GM19239 (cell line): ENCODE measurements at regions not wholly inside any gene's neighbourhood (a gene's known extent, or its start where the extent isn't known, plus 50 kb on each side); places are given as distances from the start of the nearest gene placed in this dataset.

Experiments
- DNase-seq: peaks from one replicate; pipeline ENCODE4 v3.0.0; 2011; ENCODE audit warnings: low spot score; ENCODE audit not compliant: insufficient read length
- FAIRE-seq: peaks from 2 replicates; lab custom pipeline; 2011; peaks lifted over from hg19 to GRCh38; lab: Jason Lieb, UNC

DNA sequence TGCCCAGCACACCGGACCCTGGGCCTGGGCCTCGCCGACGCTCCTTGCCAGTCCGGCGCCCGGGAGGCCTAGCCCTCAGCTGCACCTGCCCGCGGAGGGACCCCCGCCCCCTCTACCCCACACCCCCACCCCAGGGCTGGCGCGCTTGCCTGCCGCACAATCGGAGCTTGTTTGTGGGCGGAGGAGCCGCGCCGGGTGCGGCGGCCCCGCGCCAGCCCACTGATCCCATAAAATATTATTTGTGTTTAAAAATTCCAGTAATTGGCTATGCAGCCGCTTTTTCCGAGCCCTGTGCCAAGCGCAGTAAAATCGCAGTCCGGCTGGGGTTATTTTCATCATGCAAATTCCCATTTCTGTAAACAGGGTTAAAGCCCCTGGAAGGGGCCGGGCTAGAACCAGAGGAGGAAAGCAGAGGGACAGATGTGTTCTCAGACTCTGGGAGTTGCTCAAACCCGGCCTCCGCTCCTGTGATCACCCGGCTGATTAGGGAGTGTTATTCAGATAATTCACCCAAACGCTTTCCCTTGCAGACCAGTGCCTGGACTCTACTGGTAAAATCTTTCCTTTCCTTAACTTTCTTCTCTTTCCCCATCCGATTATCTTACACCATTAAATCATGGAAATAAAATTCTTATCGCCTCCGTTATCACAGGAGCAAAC lies 93.1 kb downstream of the NCR2 start:
- FAIRE-seq (no peak), DNase-seq (no peak)

DNA sequence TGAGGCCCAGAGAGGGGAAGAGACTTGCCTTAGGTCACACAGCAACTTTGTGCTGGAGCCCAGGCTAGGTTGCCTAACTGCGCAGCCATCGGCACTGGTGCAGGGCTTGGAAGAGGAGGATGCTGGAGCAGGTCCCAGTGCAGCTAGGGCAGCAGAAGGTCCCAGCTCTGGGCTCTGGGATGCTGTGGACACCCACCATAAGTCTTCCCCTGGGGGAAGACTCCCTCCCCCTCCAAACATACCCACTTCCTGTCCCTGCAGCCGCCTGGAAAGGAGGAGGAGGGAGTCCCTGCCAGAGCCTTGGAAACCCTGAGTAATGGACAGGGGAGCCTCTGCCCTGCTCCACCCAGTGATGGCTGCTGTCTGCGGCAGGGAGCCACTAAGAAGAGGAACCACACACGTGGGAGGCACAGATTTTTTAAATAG lies 93.6 kb downstream of the NCR2 start:
- DNase-seq (no peak), FAIRE-seq (no peak)

DNA sequence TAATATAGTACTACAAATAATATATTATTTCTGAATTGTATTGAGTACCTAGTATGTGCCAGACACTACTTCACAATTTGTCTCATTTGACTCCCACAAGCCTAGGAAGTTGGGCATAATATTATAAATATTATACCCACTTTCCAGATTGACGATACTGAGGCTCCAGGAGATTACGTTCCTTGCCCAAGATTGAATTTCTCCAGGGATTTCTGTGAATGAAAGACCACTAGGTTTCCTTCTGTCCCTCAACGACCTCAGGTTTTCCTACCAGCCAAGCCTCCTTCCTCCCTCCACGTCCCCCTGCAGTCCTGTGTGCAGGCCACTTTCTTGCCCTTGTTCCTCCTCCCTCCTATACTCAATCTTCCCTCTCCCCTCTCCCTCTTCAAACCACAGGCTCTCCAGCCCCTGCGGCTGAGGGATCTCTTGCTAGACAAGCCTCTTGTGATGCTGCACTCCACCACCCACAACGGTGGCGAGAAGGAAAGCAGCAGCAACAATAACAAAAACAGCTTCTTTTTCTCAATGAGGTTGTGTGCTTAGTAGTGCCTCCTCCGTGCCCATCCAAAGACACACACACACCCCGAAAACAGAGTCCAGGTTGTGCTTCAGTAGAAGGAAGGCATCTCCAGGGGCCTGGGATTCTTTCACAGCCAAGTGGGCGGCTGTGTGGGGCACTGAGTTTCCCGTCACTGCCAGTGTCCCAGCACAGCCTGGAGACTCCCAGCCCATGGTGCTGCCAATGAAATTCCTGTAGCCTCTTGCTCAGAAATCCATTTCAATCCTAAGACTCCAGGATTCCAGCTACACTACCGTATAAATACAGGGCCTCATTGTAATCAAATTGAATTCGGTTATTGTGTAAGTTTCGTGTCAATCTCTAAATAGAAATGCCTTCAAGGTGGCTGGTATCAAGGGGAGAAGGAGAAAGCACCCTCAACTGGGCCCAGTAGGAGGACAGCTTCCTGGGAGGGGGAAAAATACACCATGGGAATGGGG lies 94.4 kb downstream of the NCR2 start:
- FAIRE-seq (no peak), DNase-seq (no peak)

DNA sequence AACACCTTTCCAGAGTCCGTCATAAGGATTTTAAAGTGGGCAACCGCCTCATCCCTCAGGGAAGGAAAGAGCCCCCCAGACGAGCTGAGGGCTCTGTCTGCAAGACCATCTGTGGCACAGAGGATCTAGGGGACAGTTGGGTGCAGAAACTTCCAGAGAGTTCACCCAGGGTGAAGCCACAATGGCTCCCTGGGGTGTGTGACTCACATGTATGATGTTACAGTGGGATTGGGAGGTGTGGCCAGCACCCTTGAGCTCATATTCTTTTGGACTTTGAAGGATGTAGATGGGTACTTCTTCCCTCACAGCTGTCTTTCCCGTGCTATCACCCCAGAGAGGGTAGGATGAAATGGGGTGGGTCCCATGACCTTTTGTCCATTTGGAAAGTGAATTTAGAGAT lies 95.5 kb downstream of the NCR2 start:
- DNase-seq (no peak), FAIRE-seq (no peak)

DNA sequence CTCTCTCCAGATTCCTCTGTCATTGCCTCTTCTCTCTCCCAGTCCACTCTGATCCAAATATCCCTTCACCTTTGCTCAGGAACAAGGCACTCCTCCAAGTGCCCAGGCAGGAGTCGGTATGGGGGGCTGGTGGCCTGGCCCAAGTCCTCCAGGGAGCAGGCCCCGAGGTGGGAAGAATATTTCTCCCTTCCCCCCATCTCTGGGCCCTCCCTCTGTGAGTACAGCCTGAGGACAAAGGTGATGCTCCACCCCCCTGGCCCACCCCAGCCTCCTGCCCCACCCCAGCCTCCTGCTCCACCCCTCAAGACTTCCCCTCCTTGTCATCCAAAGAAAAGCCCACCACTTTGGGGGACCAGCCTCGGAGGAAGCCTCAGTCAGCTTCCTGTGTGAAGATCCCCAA lies 96.9 kb downstream of the NCR2 start:
- DNase-seq: no peak
- no peak for FAIRE-seq

DNA sequence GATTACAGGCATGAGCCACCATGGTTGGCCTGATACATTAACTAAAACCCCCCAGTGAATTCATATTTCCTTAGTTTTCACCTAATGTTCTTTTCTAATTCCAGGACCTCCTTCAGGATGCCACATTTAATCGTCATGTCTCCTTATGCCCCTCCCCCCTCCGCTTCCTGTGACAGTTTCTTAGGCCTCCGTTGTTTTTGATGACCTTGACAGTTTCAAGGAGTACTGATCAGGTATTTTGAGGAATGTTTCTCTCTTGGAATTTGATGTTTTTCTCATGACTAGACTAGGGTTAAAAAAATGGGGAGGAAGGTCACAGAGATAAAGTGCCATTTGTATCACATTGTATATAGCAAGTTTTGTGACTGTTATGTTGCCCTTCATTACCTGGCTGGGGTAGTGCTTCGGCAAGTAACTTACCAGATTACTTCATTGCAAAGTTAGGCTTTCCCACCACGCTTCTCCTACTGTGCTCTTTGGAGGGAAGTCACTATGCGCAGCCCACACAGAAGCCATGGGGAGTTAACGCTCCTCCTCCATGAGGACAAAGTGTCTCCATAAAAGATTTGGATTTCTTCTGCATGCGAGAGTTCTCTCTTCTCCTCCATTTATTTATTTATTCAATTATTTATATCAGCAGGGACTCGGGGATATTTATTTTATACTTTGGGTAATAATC lies 99.5 kb downstream of the NCR2 start:
- no peak for DNase-seq
- FAIRE-seq: no peak

DNA sequence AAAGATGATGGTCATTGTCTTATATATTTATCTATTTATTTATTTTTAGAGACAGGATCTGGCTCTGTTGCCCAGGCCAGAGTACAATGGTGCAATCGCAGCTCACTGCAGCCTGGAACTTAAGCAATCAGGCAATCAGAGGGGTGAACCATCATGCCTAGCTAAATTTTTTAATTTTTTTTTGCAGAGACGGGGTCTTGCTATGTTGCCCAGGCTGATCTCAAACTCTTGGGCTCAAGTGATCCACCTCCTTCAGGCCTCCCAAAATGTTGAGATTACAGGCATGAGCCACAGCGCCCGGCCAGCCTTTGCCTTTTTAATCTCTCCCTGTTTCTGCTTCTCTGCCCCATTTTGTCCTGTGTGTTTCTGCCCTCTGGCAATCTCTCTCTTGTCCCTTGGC lies 102.2 kb downstream of the NCR2 start:
- DNase-seq (no peak), FAIRE-seq (no peak)

DNA sequence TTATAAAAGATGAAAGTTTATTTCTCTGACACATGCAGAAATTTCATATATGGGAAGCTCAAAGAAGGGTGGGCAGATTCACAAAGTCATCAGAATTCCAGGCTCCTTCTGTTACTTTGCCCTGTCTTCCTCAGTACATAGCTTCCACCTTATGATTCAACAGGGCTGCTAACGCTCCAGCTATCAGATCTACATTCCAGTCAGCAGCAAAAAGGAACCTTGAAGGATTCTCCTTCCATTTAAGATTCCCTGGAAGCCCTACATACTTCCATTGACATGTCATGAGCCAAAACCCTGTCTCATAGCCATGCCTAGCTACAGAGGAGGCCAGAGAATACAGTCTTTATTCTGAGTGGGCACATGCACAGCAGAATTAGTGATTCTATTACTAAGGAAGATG lies 103.3 kb downstream of the NCR2 start:
- FAIRE-seq: no peak
- no peak for DNase-seq

DNA sequence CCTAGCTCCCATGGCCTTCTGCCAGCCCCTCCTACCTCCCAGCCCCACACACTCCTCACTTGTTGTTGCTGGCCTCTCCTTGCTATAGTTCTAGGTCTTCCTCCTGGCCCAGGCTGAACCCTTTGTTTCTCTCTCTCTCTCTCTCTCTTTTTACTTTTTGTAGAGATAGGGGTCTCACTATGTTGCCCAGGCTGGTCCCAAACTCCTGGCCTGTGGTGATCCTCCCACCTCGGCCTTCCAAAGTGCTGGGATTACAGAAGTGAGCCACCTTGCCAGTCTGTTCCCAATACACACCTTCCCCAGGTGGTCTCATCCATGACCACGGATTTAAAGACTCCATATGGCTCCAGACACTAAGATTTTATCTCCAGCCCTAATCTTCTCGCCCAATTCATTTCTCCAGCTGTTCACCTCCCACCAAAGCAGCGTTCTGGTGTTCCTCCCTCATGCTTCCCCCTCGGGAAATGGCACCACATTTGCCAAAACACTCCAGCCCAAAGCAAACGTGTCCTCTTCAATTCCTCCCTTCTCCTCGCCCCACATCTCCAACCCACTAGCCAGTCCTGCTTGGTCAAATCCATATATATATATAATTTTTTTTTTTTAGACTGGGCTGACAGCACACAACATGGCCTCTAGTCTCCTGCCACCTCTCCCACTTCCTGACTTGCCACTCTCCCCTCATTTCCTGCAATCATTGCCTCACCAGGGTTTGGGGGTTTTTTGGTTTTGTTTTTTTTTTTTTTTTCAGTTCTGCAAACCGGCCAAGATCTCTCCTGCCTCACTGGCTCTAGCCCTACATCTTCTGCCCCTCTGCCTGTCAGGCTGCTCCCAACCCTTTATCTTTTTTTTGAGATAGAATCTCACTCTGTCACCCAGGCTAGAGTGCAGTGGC lies 104.4 kb downstream of the NCR2 start:
- FAIRE-seq (no peak), DNase-seq (peak; percentile 68)

DNA sequence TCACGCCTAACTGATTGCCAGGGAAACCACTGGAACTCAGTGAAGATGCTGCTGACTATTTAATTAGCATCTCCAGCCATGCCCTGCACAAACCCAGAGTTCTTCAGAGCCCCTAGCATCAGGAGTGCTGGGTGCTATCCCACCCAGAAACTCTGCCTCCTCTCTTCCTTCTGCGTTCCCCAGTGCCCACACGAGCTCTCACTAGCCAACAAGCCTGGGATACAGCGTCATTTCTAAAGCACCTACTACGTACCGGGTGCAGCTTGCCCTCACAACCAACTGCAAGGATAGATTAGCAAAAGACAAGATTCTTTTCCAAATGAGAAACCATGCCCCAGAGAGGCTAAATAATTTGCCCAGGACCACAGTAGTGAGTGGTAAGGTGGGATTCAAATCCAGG lies 105.2 kb upstream of the FOXP4 start:
- FAIRE-seq: no peak

DNA sequence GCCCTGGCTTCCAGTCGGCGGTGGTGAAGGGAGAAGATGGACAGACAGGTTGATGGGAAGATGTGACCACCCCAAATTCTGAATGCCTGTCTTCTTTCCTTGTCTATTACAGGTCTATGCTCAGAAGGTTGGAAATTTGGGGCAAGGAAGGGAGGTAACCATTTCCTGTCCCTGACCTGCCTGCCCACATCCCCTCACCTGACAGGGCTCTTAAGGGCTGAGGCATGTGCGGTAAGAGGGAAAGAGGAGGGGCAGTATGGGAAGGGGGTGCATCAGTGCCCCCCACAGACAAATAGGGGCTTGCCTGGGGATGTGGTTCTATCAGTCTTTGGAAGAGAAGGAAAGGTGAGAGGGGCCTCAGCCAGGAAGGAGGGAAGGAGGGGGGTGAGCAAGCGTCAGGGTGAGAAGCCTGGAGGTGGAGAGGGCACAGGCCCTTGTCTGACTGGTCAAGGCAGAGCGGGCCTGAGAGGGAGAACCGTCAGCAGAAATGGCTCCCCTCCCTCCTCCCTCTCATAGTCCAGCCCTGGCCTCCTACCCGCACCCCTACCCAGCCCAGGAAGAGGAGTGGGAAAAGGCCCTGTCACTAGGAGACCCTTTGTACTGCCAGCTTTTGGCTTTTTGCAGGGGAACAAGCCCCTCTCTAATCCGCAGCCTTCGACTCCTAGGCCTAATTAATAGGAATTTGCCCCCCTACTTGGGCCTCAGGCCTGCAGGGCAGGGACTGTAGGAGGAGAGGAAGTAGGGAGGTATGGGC lies 104.4 kb upstream of the FOXP4 start:
- FAIRE-seq: no peak
- no peak for DNase-seq

More for the DNA sequence above, 105.2 kb upstream of the FOXP4 start:
- DNase-seq: no peak

DNA sequence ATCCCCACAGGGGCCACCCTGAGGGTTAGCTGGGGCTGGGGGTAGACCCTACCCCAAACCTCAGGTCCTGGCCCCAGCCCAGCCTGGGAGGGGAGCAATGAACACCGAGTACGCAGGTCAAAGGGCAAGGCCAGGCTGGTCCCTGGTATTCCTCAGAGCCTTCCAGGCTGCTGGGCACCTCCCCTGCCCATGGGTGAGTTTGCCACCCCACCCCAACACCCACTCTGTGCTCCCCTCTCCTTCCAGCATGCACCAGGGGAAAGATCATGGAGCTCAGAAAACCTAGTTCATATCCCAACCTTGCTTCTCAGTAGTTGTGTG lies 103.9 kb upstream of the FOXP4 start:
- DNase-seq (no peak), FAIRE-seq (no peak)

DNA sequence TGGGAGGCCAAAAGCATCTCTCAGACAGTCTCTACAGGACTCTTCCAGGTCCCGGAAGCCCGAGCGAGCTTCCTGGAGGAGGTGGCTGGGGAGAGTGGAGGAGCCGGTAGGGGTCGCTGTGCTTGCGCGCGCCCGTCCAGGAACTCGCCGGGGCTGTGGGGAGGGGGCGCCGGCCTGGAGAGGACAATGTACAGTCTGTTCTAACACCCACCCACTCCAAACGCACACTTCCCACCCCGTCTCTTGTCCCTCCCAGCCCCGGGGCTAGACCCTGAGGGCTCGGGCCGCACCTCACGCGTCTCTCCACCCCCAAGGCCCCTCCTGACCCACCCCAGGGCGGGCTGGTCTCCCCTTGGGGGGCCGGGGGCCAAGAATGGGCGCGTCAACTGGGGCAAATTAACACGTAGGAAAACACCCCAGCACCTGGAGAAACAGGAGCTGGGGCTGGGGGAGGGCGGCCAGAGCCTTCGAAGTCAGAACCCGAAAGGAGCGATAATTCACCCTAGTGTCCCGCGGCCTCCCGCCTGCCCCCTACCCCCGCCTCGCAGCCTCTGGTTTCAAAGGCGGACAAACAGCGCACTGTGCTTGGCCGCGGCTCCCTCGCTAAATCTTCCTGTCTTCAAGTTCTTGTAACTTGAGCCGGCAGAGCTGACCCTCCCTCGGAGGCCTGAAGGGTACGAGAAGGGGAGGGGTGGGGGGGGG lies 103.2 kb upstream of the FOXP4 start:
- FAIRE-seq (no peak), DNase-seq (no peak)

DNA sequence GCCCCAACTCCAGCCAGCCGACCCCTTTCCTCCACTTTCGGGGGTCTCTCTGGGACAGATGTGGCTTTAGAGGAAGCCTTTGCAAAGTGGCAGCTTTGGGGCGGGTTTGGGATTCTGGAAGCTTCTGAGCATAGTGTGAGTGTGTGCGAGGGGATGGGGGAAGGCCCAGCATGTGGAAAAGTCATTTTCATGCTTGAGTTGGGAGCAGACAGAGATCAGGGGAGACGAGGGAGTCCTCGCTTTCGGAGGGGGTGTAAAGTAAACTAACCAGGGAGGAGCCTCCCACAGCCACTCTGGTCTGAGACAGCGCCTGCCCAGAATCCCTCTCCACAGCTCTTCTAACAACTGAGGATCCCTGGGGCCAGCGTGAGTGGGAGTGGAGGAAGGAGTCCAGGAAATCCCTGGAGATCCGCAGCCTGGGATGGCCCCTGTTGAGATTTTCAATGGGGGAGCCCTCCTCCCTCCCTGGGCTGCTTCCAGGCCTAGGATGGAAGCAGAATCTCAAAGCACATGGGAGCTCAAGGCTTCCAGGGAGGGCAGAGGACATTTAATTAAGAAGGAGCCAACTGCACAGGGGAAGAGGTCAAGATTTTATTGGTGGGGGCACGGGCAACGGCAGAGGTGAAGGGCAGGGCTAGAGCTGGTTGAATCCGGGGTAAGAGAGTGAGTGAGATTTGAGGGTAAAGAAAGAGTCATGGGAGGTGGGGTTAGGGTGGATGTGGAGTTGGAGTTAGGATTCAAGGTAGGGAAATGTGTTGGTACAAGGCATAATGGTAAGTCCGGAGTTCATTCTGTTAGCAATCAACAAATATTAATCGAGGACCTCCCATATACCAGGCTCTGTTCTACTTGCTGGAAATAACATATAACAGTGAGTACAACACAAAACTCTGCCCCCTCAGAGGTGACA lies 102.3 kb upstream of the FOXP4 start:
- no peak for FAIRE-seq

DNA sequence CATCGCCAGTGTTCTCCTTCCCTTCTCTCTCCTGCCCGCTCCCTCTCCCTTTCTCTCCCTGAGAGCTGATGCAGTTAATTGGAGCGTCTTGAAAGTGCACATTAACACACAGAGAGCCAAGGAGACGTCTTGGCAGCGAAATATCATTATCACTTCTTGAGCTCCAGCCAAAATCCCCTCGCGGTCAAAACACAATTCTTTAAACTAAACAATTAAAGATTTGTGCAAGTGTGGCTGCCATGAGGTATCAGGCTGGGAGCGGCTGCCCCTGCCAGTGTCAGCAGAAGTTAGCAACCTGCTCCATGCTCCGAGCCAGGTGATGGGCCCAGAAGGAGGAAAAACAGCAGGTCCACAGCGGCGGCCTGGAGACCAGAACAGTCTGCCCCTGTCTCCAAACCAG lies 100.9 kb upstream of the FOXP4 start:
- DNase-seq: no peak
- no peak for FAIRE-seq

More for the DNA sequence above, 102.3 kb upstream of the FOXP4 start:
- no peak for DNase-seq

DNA sequence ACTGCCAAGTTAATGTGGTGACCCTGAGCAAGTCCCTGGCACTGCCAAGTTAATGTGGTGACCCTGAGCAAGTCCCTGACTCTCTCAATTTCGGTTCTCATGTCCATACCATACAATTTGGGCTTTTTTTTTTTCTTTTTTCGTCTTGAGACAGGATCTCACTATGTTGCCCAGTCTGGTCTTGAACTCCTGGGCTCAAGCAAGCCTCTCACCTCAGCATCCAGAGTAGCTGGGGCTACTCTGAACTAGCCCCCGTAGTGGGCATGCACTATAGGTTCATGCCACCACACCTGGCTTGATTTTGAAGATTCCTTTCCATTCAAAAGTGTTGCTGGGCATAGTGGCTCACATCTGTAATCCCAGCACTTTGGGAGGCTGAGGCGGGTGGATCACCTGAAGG lies 100.0 kb upstream of the FOXP4 start:
- DNase-seq: no peak

DNA sequence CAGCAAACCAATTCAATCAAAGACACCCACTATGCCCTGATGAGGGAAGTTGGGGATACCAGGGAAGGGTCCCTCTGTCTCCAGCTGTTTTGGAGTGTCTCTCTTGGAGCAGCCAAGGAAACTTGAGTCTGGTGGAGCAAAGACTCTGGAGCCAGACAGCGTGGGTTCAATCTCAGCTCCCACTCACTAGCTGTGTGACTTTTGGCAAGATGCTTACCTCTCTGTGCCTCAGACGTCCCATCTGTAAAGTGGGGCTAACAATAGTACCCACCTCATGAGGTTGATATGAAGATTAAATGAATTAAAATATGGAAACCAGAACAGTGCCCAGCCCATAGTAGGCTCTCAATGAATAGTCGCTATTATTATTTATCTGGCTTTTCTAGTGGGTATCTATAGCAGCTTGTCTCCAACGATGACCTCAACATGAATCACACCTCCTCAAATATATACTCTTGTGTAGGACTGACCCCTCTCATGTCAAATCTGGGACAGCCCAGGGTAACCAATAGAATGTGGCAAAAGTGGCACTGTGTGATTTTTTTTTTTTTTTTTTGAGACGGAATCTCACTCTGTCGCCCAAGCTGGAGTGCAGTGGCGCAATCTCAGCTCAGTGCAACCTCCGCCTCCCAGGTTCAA lies 99.2 kb upstream of the FOXP4 start:
- DNase-seq (no peak), FAIRE-seq (no peak)

More for the DNA sequence above, 100.0 kb upstream of the FOXP4 start:
- no peak for FAIRE-seq
